Large intestine (tissue), 3 donors: ENCODE measurements at regions not wholly inside any gene's neighbourhood (a gene's known extent, or its start where the extent isn't known, plus 50 kb on each side); places are given as distances from the start of the nearest gene placed in this dataset.
"Not testable (repeated sequence)": the region's sequence is repeated elsewhere in the genome, so short reads cannot be mapped to it uniquely, and the experiment has no call there.

Experiments used
- DNase-seq, 2 donors: peaks; one replicate each; pipeline versions ENCODE4 v3.0.0 to v3.0.0-alpha.2; 2013
- H3K27ac ChIP-seq: one replicate; pipeline ENCODE4 v1.5.1; 2013; ENCODE audit warnings: low read length
- H3K27me3 ChIP-seq: 2 replicates; pipeline ENCODE4 v1.6.1; 2013; ENCODE audit warnings: low read length; ENCODE audit not compliant: control insufficient read depth, insufficient read depth
- H3K36me3 ChIP-seq: 2 replicates; pipeline ENCODE4 v1.6.1; 2013; ENCODE audit warnings: low read length; ENCODE audit not compliant: control insufficient read depth, insufficient read depth
- H3K4me1 ChIP-seq: one replicate; pipeline ENCODE4 v1.6.1; 2013; ENCODE audit warnings: low read length; ENCODE audit not compliant: control insufficient read depth, insufficient read depth
- H3K4me3 ChIP-seq: one replicate; pipeline ENCODE4 v1.5.1; 2013; ENCODE audit warnings: low read length
- H3K9me3 ChIP-seq: one replicate; pipeline ENCODE4 v1.6.1; 2013; ENCODE audit warnings: mild to moderate bottlenecking, low read depth, low read length, moderate library complexity; ENCODE audit not compliant: control insufficient read depth
- WGBS: methylation state at CpG from one replicate; pipeline ENCODE4 v1.1.5; 2013; ENCODE audit warnings: low lambda C conversion rate; ENCODE audit not compliant: insufficient coverage; 5-methylcytosine and 5-hydroxymethylcytosine counted together

- not testable (repeated sequence) for H3K9me3 ChIP-seq, H3K27ac ChIP-seq, H3K27me3 ChIP-seq, DNase-seq, H3K4me3 ChIP-seq, H3K4me1 ChIP-seq, H3K36me3 ChIP-seq
- 100% methylated on average over 2 of the region's 4 CpGs for WGBS
These were observed 154.5 kb downstream of the LPIN1 start for GRCh38 chr2:11900891-11901290.

GRCh38 chr2:11901351-11902069 is 155.1 kb downstream of the LPIN1 start:
- no peak for DNase-seq
- no peaks in the 10 kb centered on the region for H3K27me3 ChIP-seq
- no peaks in the 10 kb centered on the region for H3K4me1 ChIP-seq
- no peaks in the 10 kb centered on the region for H3K9me3 ChIP-seq
- H3K4me3 ChIP-seq, result no peak overlapping the region
- no peaks in the 10 kb centered on the region for H3K36me3 ChIP-seq
- WGBS, result 100% methylated on average over 1 of the region's 16 CpGs
- H3K27ac ChIP-seq, result no peak overlapping the region

- whole genome bisulfite sequencing, result 93% methylated on average over 2 of the region's 4 CpGs
- H3K27ac ChIP-seq, result no peak overlapping the region
- no peaks in the 10 kb centered on the region for H3K9me3 ChIP-seq
- H3K4me3 ChIP-seq, result no peak overlapping the region
- DNase-seq, result no peak
- no peaks in the 10 kb centered on the region for H3K27me3 ChIP-seq
- H3K36me3 ChIP-seq, result no peaks in the 10 kb centered on the region
- no peaks in the 10 kb centered on the region for H3K4me1 ChIP-seq
These were observed 156.7 kb downstream of the LPIN1 start for GRCh38 chr2:11903085-11903606.

- no peaks in the 10 kb centered on the region for H3K9me3 ChIP-seq
- DNase-seq, result no peak
- H3K4me1 ChIP-seq, result no peaks in the 10 kb centered on the region
- H3K36me3 ChIP-seq, result no peaks in the 10 kb centered on the region
- no peaks in the 10 kb centered on the region for H3K27me3 ChIP-seq
- WGBS, result no CpG with 5 or more reads among the region's 5 CpGs
- H3K4me3 ChIP-seq, result no peak overlapping the region
- H3K27ac ChIP-seq, result no peak overlapping the region
These were observed 157.6 kb downstream of the LPIN1 start for GRCh38 chr2:11904029-11904428.

- Histone ChIP-seq H3K9me3 (no peaks in the 10 kb centered on the region), H3K36me3 (no peaks in the 10 kb centered on the region), H3K4me3 (no peak overlapping the region), H3K27ac (no peak overlapping the region), H3K4me1 (no peaks in the 10 kb centered on the region), H3K27me3 (no peaks in the 10 kb centered on the region)
- no peak for DNase-seq
- WGBS, result 86% methylated on average over 1 of the region's 3 CpGs
These were observed 158.5 kb downstream of the LPIN1 start for GRCh38 chr2:11904941-11905340.

- H3K27me3 ChIP-seq, result no peaks in the 10 kb centered on the region
- 100% methylated on average over 1 of the region's 6 CpGs for WGBS
- no peak overlapping the region for H3K27ac ChIP-seq
- H3K4me1 ChIP-seq, result no peaks in the 10 kb centered on the region
- no peaks in the 10 kb centered on the region for H3K9me3 ChIP-seq
- H3K4me3 ChIP-seq, result no peak overlapping the region
- no peaks in the 10 kb centered on the region for H3K36me3 ChIP-seq
- DNase-seq, result no peak
These were observed 160.8 kb downstream of the LPIN1 start for GRCh38 chr2:11907190-11907589.

- no CpG with 5 or more reads among the region's 3 CpGs for WGBS
These were observed 164.5 kb downstream of the LPIN1 start for GRCh38 chr2:11910971-11911370.

GRCh38 chr2:11912980-11913379 is 166.5 kb downstream of the LPIN1 start:
- no CpG with 5 or more reads among the region's 1 CpG for WGBS
- Histone ChIP-seq H3K4me1 (no peaks in the 10 kb centered on the region), H3K4me3 (no peak overlapping the region), H3K9me3 (no peaks in the 10 kb centered on the region), H3K36me3 (no peaks in the 10 kb centered on the region), H3K27ac (no peak overlapping the region), H3K27me3 (no peaks in the 10 kb centered on the region)
- DNase-seq, result no peak

More at GRCh38 chr2:11910971-11911370, 164.5 kb downstream of the LPIN1 start:
- no peak for DNase-seq
- Histone ChIP-seq H3K36me3 (no peaks in the 10 kb centered on the region), H3K4me3 (no peak overlapping the region), H3K9me3 (no peaks in the 10 kb centered on the region), H3K27me3 (no peaks in the 10 kb centered on the region), H3K4me1 (no peaks in the 10 kb centered on the region), H3K27ac (no peak overlapping the region)

GRCh38 chr2:11914455-11914854 is 168.0 kb downstream of the LPIN1 start:
- H3K9me3 ChIP-seq, result no peaks in the 10 kb centered on the region
- no peaks in the 10 kb centered on the region for H3K27me3 ChIP-seq
- no peak overlapping the region for H3K27ac ChIP-seq
- H3K4me3 ChIP-seq, result no peak overlapping the region
- DNase-seq, result no peak
- H3K4me1 ChIP-seq, result no peaks in the 10 kb centered on the region
- WGBS, result no CpG with 5 or more reads among the region's 7 CpGs
- no peaks in the 10 kb centered on the region for H3K36me3 ChIP-seq

GRCh38 chr2:11915650-11916049 is 169.2 kb downstream of the LPIN1 start:
- Histone ChIP-seq H3K27me3 (no peaks in the 10 kb centered on the region), H3K27ac (no peak overlapping the region), H3K4me3 (no peak overlapping the region), H3K9me3 (no peaks in the 10 kb centered on the region), H3K4me1 (no peaks in the 10 kb centered on the region), H3K36me3 (no peaks in the 10 kb centered on the region)
- DNase-seq, result no peak
- 81% methylated on average over 3 of the region's 4 CpGs for WGBS

GRCh38 chr2:11919953-11920352 is 173.5 kb downstream of the LPIN1 start:
- Histone ChIP-seq H3K27me3 (no peaks in the 10 kb centered on the region), H3K36me3 (no peaks in the 10 kb centered on the region), H3K9me3 (no peaks in the 10 kb centered on the region), H3K4me3 (no peak overlapping the region), H3K4me1 (no peaks in the 10 kb centered on the region), H3K27ac (no peak overlapping the region)
- no peak for DNase-seq
- WGBS, result no CpG with 5 or more reads among the region's 2 CpGs
